ENCODE measurements at regions not wholly inside any gene's neighbourhood (a gene's known extent, or its start where the extent isn't known, plus 50 kb on each side); places are given as distances from the start of the nearest gene placed in this dataset.

- no peak overlapping the region for H3K27ac ChIP-seq
- WGBS, 2 donors = 71 to 78% methylated on average over 8 to 10 of the region's 10 CpGs
- H3K27me3 ChIP-seq = peaks cover 0 to 6% (median 0%) of the 10 kb centered on the region in 4 donors
- intact Hi-C loops (cut with DNase I) = no loop called here
- H3K4me1 ChIP-seq = no peaks in the 10 kb centered on the region
- TF ChIP-seq POLR2A (IDR thresholded peaks at IDR 0.05) (no peak), CTCF (IDR thresholded peaks at IDR 0.05) (no peak)
- no peaks in the 10 kb centered on the region for H3K9me3 ChIP-seq
- H3K4me3 ChIP-seq = no peak overlapping the region
- H3K36me3 ChIP-seq = no peaks in the 10 kb centered on the region
- DNase-seq = no peak
These were observed 155.5 kb downstream of the SHANK2 start for GRCh38 chr11:71096751-71097388.

- H3K36me3 ChIP-seq = no peaks in the 10 kb centered on the region
- no peak overlapping the region for H3K27ac ChIP-seq
- no peaks in the 10 kb centered on the region for H3K4me1 ChIP-seq
- no peaks in the 10 kb centered on the region for H3K9me3 ChIP-seq
- TF ChIP-seq CTCF (IDR thresholded peaks at IDR 0.05) = no peak
- H3K4me3 ChIP-seq = no peak overlapping the region
- DNase-seq = no peak
- 77 to 85% methylated on average over 8 to 9 of the region's 9 CpGs for WGBS, 2 donors
- intact Hi-C loops (cut with DNase I) = no loop called here
- H3K27me3 ChIP-seq = peaks cover 0 to 6% (median 0%) of the 10 kb centered on the region in 4 donors
These were observed 157.0 kb downstream of the SHANK2 start for GRCh38 chr11:71095294-71095850.

- TF ChIP-seq POLR2A (IDR thresholded peaks at IDR 0.05) = no peak
- TF ChIP-seq CTCF (IDR thresholded peaks at IDR 0.05) = no peak
- WGBS, 2 donors = 82 to 90% methylated on average over 12 to 19 of the region's 26 CpGs
- Histone ChIP-seq H3K4me1 (no peaks in the 10 kb centered on the region), H3K27me3 (peaks cover 0 to 6% (median 0%) of the 10 kb centered on the region in 4 donors), H3K27ac (no peak overlapping the region), H3K36me3 (no peaks in the 10 kb centered on the region), H3K9me3 (no peaks in the 10 kb centered on the region), H3K4me3 (no peak overlapping the region)
- intact Hi-C loops (cut with DNase I) = no loop called here
- no peak for DNase-seq
These were observed 157.9 kb downstream of the SHANK2 start for GRCh38 chr11:71094296-71095077.

GRCh38 chr11:71093783-71094182 is 158.6 kb downstream of the SHANK2 start:
- H3K27me3 ChIP-seq = peaks cover 0 to 3% (median 0%) of the 10 kb centered on the region in 4 donors
- no peak for DNase-seq
- H3K4me3 ChIP-seq = no peak overlapping the region
- TF ChIP-seq CTCF (IDR thresholded peaks at IDR 0.05) (no peak), POLR2A (IDR thresholded peaks at IDR 0.05) (no peak)
- intact Hi-C loops (cut with DNase I) = no loop called here
- no peak overlapping the region for H3K27ac ChIP-seq
- WGBS, 2 donors = 81 to 95% methylated on average over 9 to 13 of the region's 14 CpGs
- no peaks in the 10 kb centered on the region for H3K36me3 ChIP-seq
- H3K9me3 ChIP-seq = no peaks in the 10 kb centered on the region
- no peaks in the 10 kb centered on the region for H3K4me1 ChIP-seq
